Psoas muscle (tissue), 7 donors: ENCODE measurements at regions not wholly inside any gene's neighbourhood (a gene's known extent, or its start where the extent isn't known, plus 50 kb on each side); places are given as distances from the start of the nearest gene placed in this dataset.

Experiments
- ATAC-seq, 4 donors: fragments of 200-7000 bp; cut with Tn5 transposase; one replicate each; pipeline ENCODE4 v1.9.1; 2020; ENCODE audit warnings: moderate library complexity in 3 of 4, mild to moderate bottlenecking in 2 of 4
- DNase-seq, 2 donors: peaks; one replicate each; pipeline ENCODE4 v3.0.0-alpha.2; 2020
- H3K27ac ChIP-seq: fragments of 200-600 bp; one replicate; pipeline ENCODE4 v1.8.0; 2022
- H3K27me3 ChIP-seq, 3 donors: fragments of 200-600 bp in 1 of 3; one replicate each; pipeline versions ENCODE4 v1.6.1 to v1.8.0; 2013 to 2022; ENCODE audit warnings: low read length in 2 of 3, mild to moderate bottlenecking in 2 of 3, moderate library complexity in 1 of 3; ENCODE audit not compliant: insufficient read depth in 3 of 3
- H3K36me3 ChIP-seq, 2 donors: fragments of 200-600 bp in 1 of 2; one replicate each; pipeline versions ENCODE4 v1.6.1 to v1.8.0; 2013 to 2022; ENCODE audit warnings: low read depth in 1 of 2, mild to moderate bottlenecking in 1 of 2, moderate library complexity in 1 of 2; ENCODE audit not compliant: insufficient read depth in 1 of 2
- H3K4me1 ChIP-seq: fragments of 200-600 bp; one replicate; pipeline ENCODE4 v1.8.0; 2022
- H3K4me3 ChIP-seq: fragments of 200-600 bp; one replicate; pipeline ENCODE4 v1.8.0; 2022; ENCODE audit warnings: mild to moderate bottlenecking
- H3K9me3 ChIP-seq: fragments of 200-600 bp; one replicate; pipeline ENCODE4 v1.8.0; 2022
- WGBS, 3 donors: extraction: QIAGEN DNeasy Blood & Tissue Kit; methylation state at CpG; one replicate each; pipeline versions ENCODE4 v1.1.6 to v1.1.7; 2013; 5-methylcytosine and 5-hydroxymethylcytosine counted together
- intact Hi-C, 2 donors: fragments of 100-400 bp; cut with DNase I; formaldehyde crosslinking; loops; one replicate each; pipeline versions ENCODE4 v1.11.0 to v1.14.2; 2022
- TF ChIP-seq, protein P1 (sequence below): fragments of 200-600 bp; IDR thresholded peaks from one replicate; pipeline ENCODE4 v1.8.0; 2022; ENCODE audit warnings: antibody characterized with exemption
- donor health status: healthy with polysubstance abuse.
- donor health status: DM: no; HTN: no; CAD: no; lungs with moderate emphysema.
- donor health status: Bipolar disorder and iron deficiency.
- donor health status: healthy.
- donor health status: DM: yes; HTN: yes; CAD: no.
- donor health status: DM: no; HTN: no; CAD: no.
- donor health status: DM: yes; HTN: yes; CAD: no.

GRCh38 chr13:22625691-22626090 is 555.1 kb upstream of the SGCG start:
- Histone ChIP-seq H3K4me3 (no peak overlapping the region), H3K4me1 (no peaks in the 10 kb centered on the region), H3K9me3 (peaks cover 5% of the 10 kb centered on the region), H3K36me3 (no peaks in the 10 kb centered on the region), H3K27ac (no peak overlapping the region), H3K27me3 (no peaks in the 10 kb centered on the region)
- 76 to 81% (median 78%) methylated on average over 5 of the region's 5 CpGs for WGBS, 3 donors
- TF ChIP-seq, protein P1, sequence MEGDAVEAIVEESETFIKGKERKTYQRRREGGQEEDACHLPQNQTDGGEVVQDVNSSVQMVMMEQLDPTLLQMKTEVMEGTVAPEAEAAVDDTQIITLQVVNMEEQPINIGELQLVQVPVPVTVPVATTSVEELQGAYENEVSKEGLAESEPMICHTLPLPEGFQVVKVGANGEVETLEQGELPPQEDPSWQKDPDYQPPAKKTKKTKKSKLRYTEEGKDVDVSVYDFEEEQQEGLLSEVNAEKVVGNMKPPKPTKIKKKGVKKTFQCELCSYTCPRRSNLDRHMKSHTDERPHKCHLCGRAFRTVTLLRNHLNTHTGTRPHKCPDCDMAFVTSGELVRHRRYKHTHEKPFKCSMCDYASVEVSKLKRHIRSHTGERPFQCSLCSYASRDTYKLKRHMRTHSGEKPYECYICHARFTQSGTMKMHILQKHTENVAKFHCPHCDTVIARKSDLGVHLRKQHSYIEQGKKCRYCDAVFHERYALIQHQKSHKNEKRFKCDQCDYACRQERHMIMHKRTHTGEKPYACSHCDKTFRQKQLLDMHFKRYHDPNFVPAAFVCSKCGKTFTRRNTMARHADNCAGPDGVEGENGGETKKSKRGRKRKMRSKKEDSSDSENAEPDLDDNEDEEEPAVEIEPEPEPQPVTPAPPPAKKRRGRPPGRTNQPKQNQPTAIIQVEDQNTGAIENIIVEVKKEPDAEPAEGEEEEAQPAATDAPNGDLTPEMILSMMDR: no peak
- intact Hi-C loops: no loop called here
- ATAC-seq (no peak), DNase-seq (no peak)

DNA sequence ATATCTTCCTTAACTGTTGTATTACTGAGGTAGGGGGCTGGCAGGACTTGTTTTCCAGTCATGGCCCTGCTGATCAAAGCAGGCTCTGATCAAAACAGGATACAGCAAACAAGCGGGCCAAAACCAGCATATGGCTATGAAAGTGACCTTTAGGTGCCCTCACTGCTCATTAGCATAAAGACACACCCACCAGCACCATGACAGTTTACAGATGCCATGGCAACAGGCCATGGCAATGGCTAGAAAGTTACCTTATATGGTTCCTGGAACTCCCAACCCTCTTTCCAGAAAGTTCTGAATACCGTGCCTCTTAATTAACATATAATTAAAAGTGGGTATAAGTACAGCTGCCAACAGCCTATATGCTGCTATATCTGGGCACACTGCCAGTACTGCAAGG is 551.4 kb upstream of the SGCG start:
- no peak for DNase-seq
- H3K4me1 ChIP-seq: no peaks in the 10 kb centered on the region
- intact Hi-C loops: no loop called here
- no peak overlapping the region for H3K27ac ChIP-seq
- no peaks in the 10 kb centered on the region for H3K27me3 ChIP-seq
- H3K9me3 ChIP-seq: no peaks in the 10 kb centered on the region
- H3K36me3 ChIP-seq: no peaks in the 10 kb centered on the region
- ATAC-seq: no peak
- H3K4me3 ChIP-seq: no peak overlapping the region
- WGBS, 3 donors: 66 to 72% (median 72%) methylated on average over 2 of the region's 2 CpGs
- TF ChIP-seq, protein P1: no peak

DNA sequence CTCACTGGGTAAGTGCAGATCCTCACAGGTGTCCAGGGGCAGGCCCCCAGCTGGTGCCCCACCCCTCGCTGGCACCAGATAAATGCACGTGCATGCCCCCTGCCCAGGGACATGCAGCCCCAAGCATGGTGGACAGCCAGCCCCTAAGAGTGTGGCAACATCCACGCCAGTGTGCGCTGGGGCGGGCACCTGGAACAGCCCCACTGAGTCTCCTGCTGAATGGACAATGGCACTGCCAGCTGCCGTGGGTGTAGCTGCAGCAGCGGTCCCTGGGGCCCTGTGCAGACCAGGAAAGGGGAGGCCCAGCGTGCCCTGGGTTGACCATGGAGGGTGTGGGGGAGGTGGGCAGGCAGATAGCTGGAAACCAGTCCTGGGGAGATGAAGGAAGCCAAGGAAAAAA is 538.7 kb upstream of the SGCG start:
- Histone ChIP-seq H3K36me3 (no peaks in the 10 kb centered on the region), H3K9me3 (no peaks in the 10 kb centered on the region), H3K27ac (no peak overlapping the region), H3K27me3 (no peaks in the 10 kb centered on the region), H3K4me3 (no peak overlapping the region), H3K4me1 (no peaks in the 10 kb centered on the region)
- TF ChIP-seq, protein P1: no peak
- intact Hi-C loops: no loop called here
- ATAC-seq (no peak), DNase-seq (no peak)
- 80 to 91% (median 89%) methylated on average over 8 of the region's 8 CpGs for WGBS, 3 donors

DNA sequence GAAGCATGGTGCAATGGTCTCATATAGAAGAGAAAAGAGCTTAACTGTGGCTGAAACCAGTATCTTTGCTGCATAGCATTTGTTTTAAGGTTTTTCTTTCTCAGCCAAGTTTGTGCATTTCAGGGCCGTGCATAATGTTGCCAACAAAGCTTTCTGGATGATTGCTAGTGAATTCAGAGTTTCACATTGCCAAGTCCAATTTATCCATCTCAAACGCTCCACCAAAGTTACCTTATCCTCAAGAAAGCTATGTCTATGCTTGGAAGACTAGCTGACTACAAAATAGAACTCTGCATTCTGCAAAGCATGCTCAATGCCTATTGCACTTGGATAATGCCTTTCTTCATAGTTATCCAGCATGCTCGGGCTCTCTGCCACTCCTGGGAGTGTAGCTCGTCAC is 535.8 kb upstream of the SGCG start:
- Histone ChIP-seq H3K9me3 (no peaks in the 10 kb centered on the region), H3K4me1 (no peaks in the 10 kb centered on the region), H3K4me3 (no peak overlapping the region), H3K27me3 (no peaks in the 10 kb centered on the region), H3K36me3 (no peaks in the 10 kb centered on the region), H3K27ac (no peak overlapping the region)
- WGBS, 3 donors: 24 to 32% (median 25%) methylated on average over 4 of the region's 4 CpGs
- no peak for ATAC-seq
- TF ChIP-seq, protein P1: no peak
- no peak for DNase-seq
- intact Hi-C loops: no loop called here

DNA sequence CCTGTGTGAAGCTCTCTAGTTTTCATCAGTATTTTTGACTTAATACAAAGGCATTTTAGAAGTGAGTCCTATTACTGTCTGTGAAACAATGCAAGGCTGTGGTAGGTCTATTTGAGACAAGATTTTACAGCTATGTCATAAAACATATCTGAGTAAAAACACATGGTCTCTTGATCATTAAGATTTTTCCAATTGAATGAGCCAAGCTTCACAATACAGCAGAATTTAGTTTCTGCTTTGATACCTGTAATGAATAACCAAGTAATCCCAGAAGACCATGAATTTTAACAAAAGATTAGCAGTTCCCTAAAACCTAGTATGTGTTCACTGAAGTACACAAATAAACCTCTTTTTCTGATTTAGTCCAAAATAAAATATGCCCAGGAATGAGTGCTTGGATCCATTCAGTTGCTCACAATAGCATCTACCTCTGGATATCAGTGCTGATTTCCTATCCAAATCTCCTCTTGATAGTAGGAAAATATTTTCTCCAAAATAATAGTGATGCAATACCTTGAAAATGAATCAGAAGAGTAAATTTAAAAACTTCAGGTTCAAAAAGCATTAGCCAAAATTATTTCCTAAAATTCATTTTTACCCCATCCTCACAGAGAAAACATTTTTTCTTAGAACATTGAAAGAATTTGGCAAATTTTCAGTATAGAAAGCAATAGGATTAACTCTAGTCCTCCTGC is 533.5 kb upstream of the SGCG start:
- intact Hi-C loops: no loop called here
- H3K27ac ChIP-seq: no peak overlapping the region

More for the DNA sequence above, 533.5 kb upstream of the SGCG start:
- Histone ChIP-seq H3K27me3 (no peaks in the 10 kb centered on the region), H3K4me1 (no peaks in the 10 kb centered on the region), H3K9me3 (no peaks in the 10 kb centered on the region), H3K4me3 (no peak overlapping the region), H3K36me3 (no peaks in the 10 kb centered on the region)
- TF ChIP-seq, protein P1: no peak
- ATAC-seq (no peak), DNase-seq (no peak)
